DND-41 (cell line): ENCODE measurements at regions not wholly inside any gene's neighbourhood (a gene's known extent, or its start where the extent isn't known, plus 50 kb on each side); places are given as distances from the start of the nearest gene placed in this dataset.

Experiments used
- EZH2 ChIP-seq: IDR thresholded peaks from 3 replicates; pipeline ENCODE4 v1.6.1; 2012; ENCODE audit warnings: borderline replicate concordance, low read depth, mild to moderate bottlenecking, moderate library complexity, low read length, inconsistent platforms; ENCODE audit not compliant: severe bottlenecking
- TF ChIP-seq, protein P1 (sequence below): IDR thresholded peaks from 2 replicates; pipeline ENCODE4 v1.5.1; 2012; ENCODE audit warnings: borderline replicate concordance, low read length, moderate library complexity, mild to moderate bottlenecking; ENCODE audit not compliant: poor library complexity, severe bottlenecking; ENCODE audit errors: extremely low read depth

- TF ChIP-seq, protein P1, sequence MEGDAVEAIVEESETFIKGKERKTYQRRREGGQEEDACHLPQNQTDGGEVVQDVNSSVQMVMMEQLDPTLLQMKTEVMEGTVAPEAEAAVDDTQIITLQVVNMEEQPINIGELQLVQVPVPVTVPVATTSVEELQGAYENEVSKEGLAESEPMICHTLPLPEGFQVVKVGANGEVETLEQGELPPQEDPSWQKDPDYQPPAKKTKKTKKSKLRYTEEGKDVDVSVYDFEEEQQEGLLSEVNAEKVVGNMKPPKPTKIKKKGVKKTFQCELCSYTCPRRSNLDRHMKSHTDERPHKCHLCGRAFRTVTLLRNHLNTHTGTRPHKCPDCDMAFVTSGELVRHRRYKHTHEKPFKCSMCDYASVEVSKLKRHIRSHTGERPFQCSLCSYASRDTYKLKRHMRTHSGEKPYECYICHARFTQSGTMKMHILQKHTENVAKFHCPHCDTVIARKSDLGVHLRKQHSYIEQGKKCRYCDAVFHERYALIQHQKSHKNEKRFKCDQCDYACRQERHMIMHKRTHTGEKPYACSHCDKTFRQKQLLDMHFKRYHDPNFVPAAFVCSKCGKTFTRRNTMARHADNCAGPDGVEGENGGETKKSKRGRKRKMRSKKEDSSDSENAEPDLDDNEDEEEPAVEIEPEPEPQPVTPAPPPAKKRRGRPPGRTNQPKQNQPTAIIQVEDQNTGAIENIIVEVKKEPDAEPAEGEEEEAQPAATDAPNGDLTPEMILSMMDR: no peak
- no peak for TF ChIP-seq EZH2
Measured at GRCh38 chr4:188437535-188437934, 298.3 kb downstream of the TRIML1 start.
